ENCODE measurements at regions not wholly inside any gene's neighbourhood (a gene's known extent, or its start where the extent isn't known, plus 50 kb on each side); places are given as distances from the start of the nearest gene placed in this dataset.

DNA sequence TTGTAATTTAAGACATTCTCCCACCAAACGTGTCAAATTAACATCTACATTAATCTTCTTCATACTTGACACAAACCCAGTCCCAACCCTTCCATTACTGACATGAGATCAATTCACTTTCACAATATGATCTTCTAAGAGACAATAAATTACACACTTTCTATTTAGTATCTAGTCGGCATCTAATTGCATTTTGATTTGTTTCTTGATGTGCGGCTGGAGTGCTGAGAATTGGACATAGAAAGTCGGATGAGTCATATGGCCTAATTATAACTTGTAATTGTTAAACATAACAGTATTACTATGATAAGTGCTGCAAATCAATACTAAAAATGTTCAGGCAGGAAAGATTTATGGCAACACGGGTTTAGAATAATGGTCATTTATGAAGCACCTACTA, 78.4 kb upstream of the RORA start:
- H3K27ac ChIP-seq, result no peak overlapping the region
- H3K9me3 ChIP-seq, result no peaks in the 10 kb centered on the region
- no peaks in the 10 kb centered on the region for H3K36me3 ChIP-seq
- no peak for TF ChIP-seq CTCF (IDR thresholded peaks at IDR 0.05)
- no peak for DNase-seq
- no peaks in the 10 kb centered on the region for H3K4me1 ChIP-seq
- intact Hi-C loops (cut with DNase I; ENCODE audit: low total_unique reads), result no loop called here
- H3K4me3 ChIP-seq, result no peak overlapping the region
- H3K27me3 ChIP-seq, result peaks cover 0 to 4% of the 10 kb centered on the region in 2 donors

GRCh38 chr15:61301701-61302100, 72.6 kb upstream of the RORA start:
- Histone ChIP-seq H3K9me3 (no peaks in the 10 kb centered on the region), H3K27ac (no peak overlapping the region), H3K36me3 (no peaks in the 10 kb centered on the region), H3K27me3 (no peaks in the 10 kb centered on the region), H3K4me1 (no peaks in the 10 kb centered on the region), H3K4me3 (no peak overlapping the region)
- TF ChIP-seq CTCF (IDR thresholded peaks at IDR 0.05), result no peak
- intact Hi-C loops (cut with DNase I; ENCODE audit: low total_unique reads), result no loop called here
- no peak for DNase-seq

- Histone ChIP-seq H3K36me3 (no peaks in the 10 kb centered on the region), H3K4me3 (no peak overlapping the region), H3K9me3 (no peaks in the 10 kb centered on the region), H3K27ac (no peak overlapping the region), H3K4me1 (no peaks in the 10 kb centered on the region), H3K27me3 (no peaks in the 10 kb centered on the region)
- TF ChIP-seq CTCF (IDR thresholded peaks at IDR 0.05), result no peak
- DNase-seq, result no peak
- intact Hi-C loops (cut with DNase I; ENCODE audit: low total_unique reads), result no loop called here
These were observed 70.1 kb upstream of the RORA start for GRCh38 chr15:61299075-61299763.

GRCh38 chr15:61295239-61295638, 66.1 kb upstream of the RORA start:
- no peaks in the 10 kb centered on the region for H3K9me3 ChIP-seq
- no peak for TF ChIP-seq CTCF (IDR thresholded peaks at IDR 0.05)
- H3K4me1 ChIP-seq, result no peaks in the 10 kb centered on the region
- intact Hi-C loops (cut with DNase I; ENCODE audit: low total_unique reads), result no loop called here
- H3K36me3 ChIP-seq, result no peaks in the 10 kb centered on the region
- no peak for DNase-seq
- H3K4me3 ChIP-seq, result no peak overlapping the region
- no peaks in the 10 kb centered on the region for H3K27me3 ChIP-seq
- H3K27ac ChIP-seq, result no peak overlapping the region

GRCh38 chr15:61282661-61283060, 53.6 kb upstream of the RORA start:
- peaks cover 0 to 8% of the 10 kb centered on the region in 2 donors for H3K27me3 ChIP-seq
- intact Hi-C loops (cut with DNase I; ENCODE audit: low total_unique reads), result no loop called here

More at GRCh38 chr15:61282661-61283060, 53.6 kb upstream of the RORA start:
- Histone ChIP-seq H3K27ac (no peak overlapping the region), H3K36me3 (no peaks in the 10 kb centered on the region), H3K4me3 (no peak overlapping the region), H3K4me1 (no peaks in the 10 kb centered on the region), H3K9me3 (no peaks in the 10 kb centered on the region)
- TF ChIP-seq CTCF (IDR thresholded peaks at IDR 0.05), result no peak
- DNase-seq, result no peak

All from tibial artery (tissue), 4 donors.